ENCODE measurements at regions not wholly inside any gene's neighbourhood (a gene's known extent, or its start where the extent isn't known, plus 50 kb on each side); places are given as distances from the start of the nearest gene placed in this dataset.

GRCh38 chr18:38993342-38993741, 1427.7 kb upstream of the CELF4 start:
- Histone ChIP-seq H3K9me3 (no peaks in the 10 kb centered on the region), H3K27ac (no peak overlapping the region), H3K4me3 (no peak overlapping the region), H3K27me3 (no peaks in the 10 kb centered on the region), H3K36me3 (no peaks in the 10 kb centered on the region), H3K4me1 (ENCODE audit: insufficient read depth) (no peaks in the 10 kb centered on the region)
- intact Hi-C loops (cut with DNase I): no loop called here
- DNase-seq: no peak
- no peak for TF ChIP-seq POLR2A (IDR thresholded peaks at IDR 0.05)
- no peak for TF ChIP-seq EP300 (IDR thresholded peaks at IDR 0.05)
- no peak for TF ChIP-seq CTCF (IDR thresholded peaks at IDR 0.05)
- 72 to 91% (median 78%) methylated on average over 1 of the region's 1 CpG for WGBS, 3 donors

GRCh38 chr18:38984968-38985367, 1419.4 kb upstream of the CELF4 start:
- TF ChIP-seq EP300 (IDR thresholded peaks at IDR 0.05): no peak
- TF ChIP-seq POLR2A (IDR thresholded peaks at IDR 0.05): no peak
- TF ChIP-seq CTCF (IDR thresholded peaks at IDR 0.05): no peak
- H3K9me3 ChIP-seq: no peaks in the 10 kb centered on the region
- H3K4me3 ChIP-seq: no peak overlapping the region
- no peaks in the 10 kb centered on the region for H3K36me3 ChIP-seq
- no peaks in the 10 kb centered on the region for H3K4me1 ChIP-seq (ENCODE audit: insufficient read depth)
- DNase-seq: no peak
- intact Hi-C loops (cut with DNase I): no loop called here
- no peaks in the 10 kb centered on the region for H3K27me3 ChIP-seq
- H3K27ac ChIP-seq: no peak overlapping the region

DNA sequence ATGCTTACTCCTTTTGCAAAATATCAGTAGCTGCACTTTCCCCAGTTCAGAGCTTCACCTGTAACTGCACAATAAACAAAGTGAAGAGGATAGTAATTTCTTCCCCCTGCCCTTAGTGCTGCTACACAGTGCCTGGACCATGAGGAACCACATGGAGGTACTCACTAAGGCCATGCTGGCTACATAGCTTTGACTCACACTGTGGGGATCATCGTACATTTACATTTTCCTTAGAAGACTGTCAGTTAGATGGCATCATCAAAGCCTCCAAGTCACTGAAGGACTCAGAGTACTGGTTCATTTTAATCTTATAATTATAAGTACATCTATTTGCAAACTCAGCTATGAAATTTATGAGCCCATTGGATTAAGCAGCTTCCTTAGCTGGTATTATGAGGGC, 1416.5 kb upstream of the CELF4 start:
- DNase-seq: no peak
- intact Hi-C loops (cut with DNase I): no loop called here
- Histone ChIP-seq H3K27ac (no peak overlapping the region), H3K4me3 (no peak overlapping the region), H3K4me1 (ENCODE audit: insufficient read depth) (no peaks in the 10 kb centered on the region), H3K27me3 (no peaks in the 10 kb centered on the region), H3K9me3 (no peaks in the 10 kb centered on the region), H3K36me3 (no peaks in the 10 kb centered on the region)
- WGBS, 3 donors: 93 to 96% (median 95%) methylated on average over 1 of the region's 1 CpG
- no peak for TF ChIP-seq EP300 (IDR thresholded peaks at IDR 0.05)
- no peak for TF ChIP-seq CTCF (IDR thresholded peaks at IDR 0.05)
- TF ChIP-seq POLR2A (IDR thresholded peaks at IDR 0.05): no peak

GRCh38 chr18:38981389-38981788, 1415.8 kb upstream of the CELF4 start:
- H3K27ac ChIP-seq: no peak overlapping the region
- H3K36me3 ChIP-seq: no peaks in the 10 kb centered on the region
- no peaks in the 10 kb centered on the region for H3K27me3 ChIP-seq
- no peak for TF ChIP-seq CTCF (IDR thresholded peaks at IDR 0.05)
- no peak for TF ChIP-seq EP300 (IDR thresholded peaks at IDR 0.05)
- no peak for TF ChIP-seq POLR2A (IDR thresholded peaks at IDR 0.05)
- WGBS, 3 donors: 5 to 9% (median 7%) methylated on average over 2 of the region's 2 CpGs
- no peaks in the 10 kb centered on the region for H3K9me3 ChIP-seq
- no peak overlapping the region for H3K4me3 ChIP-seq
- no peaks in the 10 kb centered on the region for H3K4me1 ChIP-seq (ENCODE audit: insufficient read depth)
- no peak for DNase-seq
- intact Hi-C loops (cut with DNase I): no loop called here

DNA sequence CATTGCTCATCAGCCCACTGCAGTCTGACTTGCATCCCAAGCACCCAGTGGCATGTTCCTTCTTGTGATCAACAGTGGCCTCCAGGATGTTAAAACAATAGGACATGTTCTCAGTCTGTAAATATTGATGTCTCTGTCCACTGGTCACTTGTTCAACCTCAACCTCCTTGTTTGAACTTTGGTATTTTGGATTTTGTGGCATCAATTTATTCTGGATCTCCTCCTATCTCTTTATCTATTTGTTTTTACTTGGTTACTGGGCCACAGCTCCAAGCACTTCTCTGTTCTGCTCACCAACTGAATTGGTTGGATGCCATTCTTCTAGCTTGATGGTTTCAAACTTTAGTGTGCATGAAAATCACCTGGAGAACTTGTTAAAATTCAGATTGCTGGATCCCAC, 1414.8 kb upstream of the CELF4 start:
- intact Hi-C loops (cut with DNase I): no loop called here
- Histone ChIP-seq H3K36me3 (no peaks in the 10 kb centered on the region), H3K4me1 (ENCODE audit: insufficient read depth) (no peaks in the 10 kb centered on the region), H3K9me3 (no peaks in the 10 kb centered on the region), H3K27ac (no peak overlapping the region), H3K27me3 (no peaks in the 10 kb centered on the region), H3K4me3 (no peak overlapping the region)
- no peak for DNase-seq
- TF ChIP-seq POLR2A (IDR thresholded peaks at IDR 0.05) (no peak), EP300 (IDR thresholded peaks at IDR 0.05) (no peak), CTCF (IDR thresholded peaks at IDR 0.05) (no peak)

Data from ovary (tissue), 7 donors.